Astrocyte of the spinal cord (primary cell): ENCODE measurements at regions not wholly inside any gene's neighbourhood (a gene's known extent, or its start where the extent isn't known, plus 50 kb on each side); places are given as distances from the start of the nearest gene placed in this dataset.
"Not testable (repeated sequence)": the region's sequence is repeated elsewhere in the genome, so short reads cannot be mapped to it uniquely, and the experiment has no call there.

Source experiments
- DNase-seq: peaks from one replicate; pipeline ENCODE4 v3.0.0; 2011; ENCODE audit warnings: low read depth, low spot score
- H3K4me3 ChIP-seq: 2 replicates; pipeline ENCODE4 v1.5.1; 2011; ENCODE audit warnings: low read depth, mild to moderate bottlenecking, low read length, moderate library complexity
- CTCF ChIP-seq: IDR thresholded peaks from 2 replicates; pipeline ENCODE4 v1.5.1; 2012; ENCODE audit warnings: low read depth, mild to moderate bottlenecking, low read length, inconsistent platforms
- in situ Hi-C: cut with HindIII; loops from 2 replicates; pipeline ENCODE4 v1.10.0; 2017; ENCODE audit warnings: low sequenced_read_pairs

GRCh38 chr3:8436661-8437287, 64.8 kb upstream of the LMCD1 start:
- DNase-seq = no peak
- TF ChIP-seq CTCF = no peak
- in situ Hi-C loops = no loop called here
- no peak overlapping the region for H3K4me3 ChIP-seq

GRCh38 chr3:8438507-8439079, 63.0 kb upstream of the LMCD1 start:
- in situ Hi-C loops = no loop called here
- TF ChIP-seq CTCF = no peak
- no peak overlapping the region for H3K4me3 ChIP-seq
- no peak for DNase-seq

- H3K4me3 ChIP-seq, DNase-seq, in situ Hi-C loops: not testable (repeated sequence)
Observed at GRCh38 chr3:8440142-8440541, 61.5 kb upstream of the LMCD1 start.

- peak; percentile 79 for TF ChIP-seq CTCF
- peak; percentile 75 for DNase-seq
- no peak overlapping the region for H3K4me3 ChIP-seq
- in situ Hi-C loops = no loop called here
Observed at GRCh38 chr3:8441969-8442559, 59.6 kb upstream of the LMCD1 start.

- H3K4me3 ChIP-seq = no peak overlapping the region
- no peak for TF ChIP-seq CTCF
- in situ Hi-C loops = no loop called here
- peak; percentile 45 for DNase-seq
Observed at GRCh38 chr3:8442993-8443650, 58.5 kb upstream of the LMCD1 start.

GRCh38 chr3:8443829-8444791, 57.5 kb upstream of the LMCD1 start:
- H3K4me3 ChIP-seq = no peak overlapping the region
- in situ Hi-C loops = no loop called here
- no peak for TF ChIP-seq CTCF
- DNase-seq = peak; percentile 100
